ENCODE measurements at regions not wholly inside any gene's neighbourhood (a gene's known extent, or its start where the extent isn't known, plus 50 kb on each side); places are given as distances from the start of the nearest gene placed in this dataset.

GRCh38 chr1:22247527-22248245, 104.8 kb upstream of the WNT4 start:
- peak; percentile 42 for DNase-seq

DNA sequence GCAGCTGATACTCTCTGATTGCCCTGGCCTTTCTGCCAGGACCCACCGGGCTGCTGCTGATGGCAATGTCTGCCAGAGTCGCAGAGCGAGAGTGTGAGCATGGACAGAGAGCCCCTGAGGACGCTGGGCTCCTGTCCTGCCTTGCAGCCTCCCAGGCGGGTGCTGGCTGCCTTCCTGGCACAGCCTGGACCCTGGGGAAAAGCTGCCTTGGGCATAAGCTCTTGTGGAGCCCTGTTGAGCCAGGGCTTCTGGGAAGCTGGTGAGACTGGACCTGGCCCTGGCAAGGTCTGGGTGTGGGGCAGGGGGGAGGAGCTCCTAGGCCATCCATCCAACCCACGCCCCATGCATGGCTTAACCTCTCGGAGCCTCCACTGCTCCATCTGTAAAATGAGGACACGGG, 105.8 kb upstream of the WNT4 start:
- no peak for DNase-seq

DNA sequence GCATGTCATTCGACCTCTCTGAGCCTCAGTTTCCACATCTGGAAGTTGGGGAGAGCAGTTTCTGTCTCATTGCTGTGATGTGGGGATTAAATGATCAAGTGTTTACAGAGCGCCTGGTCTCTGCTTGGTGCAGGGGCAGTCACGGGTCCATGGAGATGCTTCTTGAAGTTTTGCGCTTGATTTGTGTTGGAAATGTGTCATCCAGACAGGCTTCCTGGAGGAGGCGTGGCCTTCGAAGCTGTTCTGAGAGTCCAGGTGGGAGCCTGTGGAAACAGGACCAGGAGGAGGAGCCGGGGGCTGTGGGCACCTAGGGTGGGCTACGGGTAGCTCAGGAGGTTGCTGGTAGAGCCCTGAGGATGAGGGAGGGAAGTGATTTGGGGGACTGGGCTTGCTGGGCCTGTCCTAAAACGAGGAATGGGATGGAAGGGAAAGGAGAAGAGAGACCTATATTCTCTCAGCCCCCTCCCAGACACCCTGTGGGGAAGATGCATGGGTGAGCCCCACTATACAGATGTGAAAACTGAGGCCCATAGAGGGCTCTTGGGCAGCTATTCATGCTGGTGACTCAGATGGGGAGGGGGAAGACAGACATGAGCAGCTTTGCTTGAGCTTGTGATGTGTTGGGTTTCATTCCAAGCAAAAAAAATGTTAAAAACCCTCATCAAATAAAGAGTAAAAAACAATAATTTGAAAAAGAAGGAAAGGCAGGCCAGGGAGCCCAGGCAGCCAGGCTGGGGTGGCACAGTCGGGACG, 107.2 kb upstream of the WNT4 start:
- no peak for DNase-seq

DNA sequence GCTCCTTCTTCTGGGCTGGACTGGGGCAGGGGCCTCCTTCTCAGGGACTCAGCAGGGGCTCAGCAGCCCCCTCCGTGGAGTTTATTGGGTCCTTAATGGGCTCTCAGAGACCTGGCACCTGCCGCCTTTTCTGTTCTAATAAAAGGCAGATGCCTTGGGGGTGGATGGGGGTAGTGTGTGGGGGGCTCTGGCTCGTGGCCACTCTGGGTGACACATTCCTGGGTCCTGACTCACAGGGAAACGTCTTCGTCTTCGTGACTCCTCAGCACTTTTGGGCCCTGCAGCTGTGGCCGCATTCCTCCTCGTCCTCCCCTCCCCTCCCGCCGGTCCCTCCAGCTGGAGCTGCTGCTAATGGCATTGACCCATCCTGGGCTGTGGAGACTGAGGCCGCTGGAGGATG, 107.8 kb upstream of the WNT4 start:
- DNase-seq = no peak

DNA sequence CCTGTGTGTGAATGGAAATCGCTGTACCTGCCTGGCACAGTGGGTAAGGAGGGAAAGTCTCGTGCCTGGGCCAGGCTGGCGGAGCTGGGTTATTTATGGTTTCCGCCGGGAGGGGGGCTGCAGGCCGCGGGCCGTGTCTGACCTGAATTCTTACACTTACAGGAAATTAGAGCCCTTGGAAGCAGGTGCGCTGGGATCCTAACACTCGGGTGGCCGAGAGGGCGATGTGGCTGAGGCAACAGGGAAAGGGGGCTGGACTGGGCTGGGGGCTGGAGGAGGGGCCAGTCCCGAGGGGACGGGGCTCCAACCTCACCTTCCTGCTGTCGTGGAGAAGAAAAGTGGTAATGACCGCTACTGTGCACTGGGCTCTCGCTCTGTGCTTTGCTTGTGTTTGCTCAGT, 109.4 kb upstream of the WNT4 start:
- no peak for DNase-seq

- DNase-seq = no peak
Measured at GRCh38 chr1:22253012-22253790, 110.3 kb upstream of the WNT4 start.

DNA sequence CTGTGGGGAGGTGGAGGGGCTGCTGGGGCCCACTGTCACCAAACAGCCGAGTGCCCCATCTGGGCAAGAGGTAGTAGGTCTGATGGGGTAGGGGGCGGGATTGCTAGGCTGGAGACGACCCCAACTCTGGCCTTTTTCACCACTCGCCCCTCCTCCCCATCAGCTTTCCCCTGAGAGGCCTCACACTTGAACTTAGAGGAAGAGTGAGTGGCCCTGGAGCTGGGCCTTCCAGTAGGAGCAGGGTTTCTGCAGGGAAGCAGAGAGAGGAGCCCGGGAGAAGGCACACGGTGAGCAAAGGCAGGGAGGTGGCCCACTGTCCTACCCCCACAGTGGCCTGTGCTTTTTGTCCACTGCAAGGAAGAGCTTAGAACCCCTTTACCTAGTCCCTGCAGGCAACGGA, 111.9 kb upstream of the WNT4 start:
- DNase-seq = no peak

- DNase-seq = no peak
Measured at GRCh38 chr1:22255341-22256212, 112.7 kb upstream of the WNT4 start.

GRCh38 chr1:22256213-22256512, 113.3 kb upstream of the WNT4 start:
- no peak for DNase-seq

GRCh38 chr1:22257290-22258275, 114.7 kb upstream of the WNT4 start:
- no peak for DNase-seq

- no peak for DNase-seq
Measured at GRCh38 chr1:22258698-22259097, 115.8 kb upstream of the WNT4 start.

DNA sequence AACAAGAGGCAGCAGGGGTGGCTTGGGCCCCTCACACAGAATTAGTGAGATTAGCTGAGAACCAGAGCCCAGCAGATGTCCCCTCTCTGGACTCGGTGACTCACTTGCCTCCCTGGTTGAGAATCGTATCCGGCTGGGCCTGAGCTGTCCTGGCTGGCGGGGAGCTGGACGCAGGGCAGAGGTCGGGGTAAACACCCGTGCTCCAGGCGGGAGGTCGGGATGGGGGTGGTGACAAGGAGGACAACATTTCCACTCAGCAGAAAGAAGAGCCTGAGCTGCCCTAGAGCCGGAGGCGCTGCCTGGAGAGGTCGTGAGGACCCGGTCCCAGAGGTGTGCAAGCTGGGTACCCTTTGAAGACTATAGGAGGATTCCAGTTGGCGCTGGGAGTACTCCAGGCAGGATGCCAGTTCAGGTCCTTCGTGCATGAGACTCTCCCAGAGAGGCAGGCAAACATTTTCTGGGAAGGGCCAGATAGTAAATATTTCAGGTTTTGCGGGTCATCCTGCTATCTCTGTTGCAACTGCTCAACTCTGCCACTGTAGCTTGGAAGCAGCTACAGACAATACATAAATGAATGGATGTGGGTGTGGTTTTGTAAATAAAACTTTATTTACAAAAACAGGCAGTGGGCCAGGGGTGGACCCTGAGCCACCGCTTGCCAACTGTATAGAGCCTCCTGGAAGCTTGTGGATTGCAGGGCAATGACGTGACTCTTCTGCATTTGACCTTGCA, 116.8 kb upstream of the WNT4 start:
- no peak for DNase-seq

DNA sequence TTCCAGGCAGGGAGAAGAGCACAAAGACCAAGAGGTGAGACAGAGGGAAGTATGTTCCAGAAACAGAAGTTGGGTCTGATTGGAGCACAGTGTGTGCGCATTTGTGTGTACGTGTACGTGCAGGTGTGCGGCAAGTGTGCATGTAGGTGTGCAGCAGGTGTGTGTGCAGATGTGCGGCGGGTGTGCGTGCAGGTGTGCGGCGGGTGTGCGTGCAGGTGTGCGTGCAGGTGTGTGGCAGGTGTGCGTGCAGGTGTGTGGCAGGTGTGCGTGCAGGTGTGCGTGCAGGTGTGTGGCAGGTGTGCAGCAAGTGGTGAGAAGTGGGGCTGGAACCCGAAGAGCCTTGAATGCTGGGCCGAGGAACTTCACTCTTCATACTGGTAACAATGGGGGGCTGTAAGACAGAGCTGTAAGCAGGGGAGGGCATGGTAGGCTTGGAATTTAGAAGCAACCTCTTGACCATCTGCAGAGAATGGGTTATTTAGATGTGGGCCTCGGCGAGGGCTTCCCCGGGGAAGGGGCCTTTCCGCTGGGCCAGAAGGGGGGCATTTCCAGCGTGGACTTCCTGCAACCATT, 118.0 kb upstream of the WNT4 start:
- no peak for DNase-seq

DNA sequence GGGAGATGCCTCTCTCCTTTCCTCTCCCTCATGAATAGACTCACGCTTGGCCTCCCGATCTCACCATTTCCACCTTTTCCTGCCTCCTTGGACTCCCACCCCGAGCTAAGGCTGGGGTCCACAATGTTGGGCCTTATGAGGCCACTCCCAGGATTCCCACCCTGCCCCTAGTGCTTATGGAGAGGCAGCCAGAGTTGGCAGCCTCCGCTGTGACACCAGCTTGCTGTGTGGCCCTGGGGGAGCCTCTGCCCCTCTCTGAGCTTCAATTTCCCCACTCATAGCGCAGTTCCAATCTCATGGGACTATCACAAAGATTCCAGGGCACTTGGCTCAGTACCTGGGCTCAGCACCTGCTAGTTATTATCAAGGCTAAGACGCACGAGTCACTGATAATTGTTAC, 118.7 kb upstream of the WNT4 start:
- no peak for DNase-seq

- peak; percentile 53 for DNase-seq
Measured at GRCh38 chr1:22262583-22262982, 119.7 kb upstream of the WNT4 start.

- DNase-seq = no peak
Measured at GRCh38 chr1:22263359-22263758, 120.5 kb upstream of the WNT4 start.

GRCh38 chr1:22264464-22265341, 121.8 kb upstream of the WNT4 start:
- no peak for DNase-seq

GRCh38 chr1:22266141-22266540, 123.2 kb upstream of the WNT4 start:
- no peak for DNase-seq

DNA sequence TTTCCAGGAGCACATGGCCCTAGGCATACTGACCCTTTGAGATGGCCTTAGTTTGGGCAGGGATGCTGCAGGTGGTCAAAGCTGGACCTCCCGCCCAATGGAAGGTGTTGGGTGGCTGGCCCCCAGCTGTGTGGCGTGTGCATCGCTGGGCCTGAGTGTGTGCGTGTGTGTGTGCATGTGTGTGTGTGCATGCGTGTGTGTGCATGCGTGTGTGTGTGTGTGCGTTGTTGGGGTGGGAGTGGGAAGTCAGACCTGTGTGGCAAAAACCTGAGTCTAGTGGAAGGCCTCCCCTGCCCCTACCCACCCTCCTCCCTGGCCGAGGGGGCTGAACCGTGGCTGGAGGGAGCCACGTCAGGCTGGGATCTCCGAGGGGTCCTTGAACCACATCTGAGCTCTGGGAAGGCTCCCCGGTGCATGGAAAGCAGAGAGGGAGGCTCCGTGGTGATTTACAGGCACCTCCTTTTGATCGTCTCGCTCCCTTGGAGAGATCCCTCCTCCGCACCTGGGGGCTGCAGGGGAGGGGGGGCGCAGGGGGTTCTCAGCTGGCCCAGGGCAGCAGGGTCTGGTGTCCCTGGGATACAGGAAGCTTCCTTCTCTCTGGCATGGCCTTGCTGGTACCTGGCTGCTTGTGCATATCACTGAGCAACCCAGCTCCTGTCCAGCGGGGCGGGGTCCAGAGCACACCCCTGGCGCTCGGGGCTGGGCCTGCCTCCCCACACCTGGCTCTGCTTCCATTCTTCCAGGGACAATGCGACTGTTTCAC, 124.7 kb upstream of the WNT4 start:
- no peak for DNase-seq
